ENCODE measurements at regions not wholly inside any gene's neighbourhood (a gene's known extent, or its start where the extent isn't known, plus 50 kb on each side); places are given as distances from the start of the nearest gene placed in this dataset.
A peak's percentile ranks its signal among the peaks of the same experiment; 100 is the strongest.
"Not testable (repeated sequence)": the region's sequence is repeated elsewhere in the genome, so short reads cannot be mapped to it uniquely, and the experiment has no call there.

- not testable (repeated sequence) for DNase-seq
Measured at GRCh38 chr9:79439221-79439620, 132.5 kb upstream of the TLE4 start.

GRCh38 chr9:79446523-79447307 lies 125.0 kb upstream of the TLE4 start:
- DNase-seq, result no peak

GRCh38 chr9:79447308-79447605 lies 124.5 kb upstream of the TLE4 start:
- no peak for DNase-seq

- no peak for DNase-seq
Measured at GRCh38 chr9:79447762-79448161, 124.0 kb upstream of the TLE4 start.

GRCh38 chr9:79452265-79452664 lies 119.5 kb upstream of the TLE4 start:
- DNase-seq, result no peak

GRCh38 chr9:79461712-79462111 lies 110.1 kb upstream of the TLE4 start:
- no peak for DNase-seq

- no peak for DNase-seq
Measured at GRCh38 chr9:79465156-79465555, 106.6 kb upstream of the TLE4 start.

- no peak for DNase-seq
Measured at GRCh38 chr9:79469164-79469563, 102.6 kb upstream of the TLE4 start.

- DNase-seq, result no peak
Measured at GRCh38 chr9:79470954-79471353, 100.8 kb upstream of the TLE4 start.

GRCh38 chr9:79471580-79472543 lies 99.9 kb upstream of the TLE4 start:
- no peak for DNase-seq

- no peak for DNase-seq
Measured at GRCh38 chr9:79473704-79474103, 98.1 kb upstream of the TLE4 start.

GRCh38 chr9:79477241-79477840 lies 94.4 kb upstream of the TLE4 start:
- DNase-seq, result no peak

- DNase-seq, result no peak
Measured at GRCh38 chr9:79477955-79478771, 93.6 kb upstream of the TLE4 start.

- DNase-seq, result no peak
Measured at GRCh38 chr9:79480639-79481038, 91.1 kb upstream of the TLE4 start.

- DNase-seq, result no peak
Measured at GRCh38 chr9:79481846-79482477, 89.8 kb upstream of the TLE4 start.

GRCh38 chr9:79485258-79485657 lies 86.5 kb upstream of the TLE4 start:
- no peak for DNase-seq

- peak; percentile 38 for DNase-seq
Measured at GRCh38 chr9:79489261-79490000, 82.3 kb upstream of the TLE4 start.

GRCh38 chr9:79490657-79491248 lies 81.0 kb upstream of the TLE4 start:
- no peak for DNase-seq

GRCh38 chr9:79492092-79493009 lies 79.4 kb upstream of the TLE4 start:
- DNase-seq, result no peak

Measured in suppressor macrophage treated with lipopolysaccharide for 4 hours (primary cell).